Lower leg skin (tissue), 3 donors: ENCODE measurements at regions not wholly inside any gene's neighbourhood (a gene's known extent, or its start where the extent isn't known, plus 50 kb on each side); places are given as distances from the start of the nearest gene placed in this dataset.

Source experiments
- CTCF ChIP-seq, 3 donors: fragments of 450-650 bp; IDR thresholded peaks; one replicate each; pipeline ENCODE4 v1.5.1; 2016; ENCODE audit warnings: antibody characterized with exemption in 3 of 3, mild to moderate bottlenecking in 3 of 3, moderate library complexity in 2 of 3
- POLR2A ChIP-seq, 2 donors: fragments of 450-650 bp; IDR thresholded peaks; one replicate each; pipeline ENCODE4 v1.6.1; 2016 to 2017; ENCODE audit warnings: antibody characterized with exemption in 2 of 2, mild to moderate bottlenecking in 1 of 2, moderate library complexity in 1 of 2

DNA sequence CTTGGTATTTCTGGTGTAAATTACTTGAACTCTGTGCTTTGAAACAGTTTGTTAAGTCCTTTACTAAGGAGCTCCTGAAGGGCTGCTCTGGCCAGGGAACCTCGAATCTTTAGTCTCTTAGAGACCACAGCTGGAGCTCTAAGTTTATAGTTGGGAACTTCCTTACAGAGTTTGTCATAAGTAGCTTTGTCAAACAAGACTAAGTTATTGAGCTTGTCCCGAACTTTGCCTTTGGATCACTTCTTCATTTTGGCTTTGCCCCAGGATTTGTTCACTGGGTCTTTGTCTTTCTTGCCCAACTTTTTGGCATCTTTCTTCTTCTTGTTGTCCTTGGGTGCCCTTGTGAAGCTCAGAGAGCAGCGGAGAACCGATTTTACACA is 64.8 kb downstream of the FAM50B start:
- no peak for TF ChIP-seq CTCF (IDR thresholded peaks at IDR 0.05)
- TF ChIP-seq POLR2A (IDR thresholded peaks at IDR 0.05): no peak
